Panc1 (cell line): ENCODE measurements at regions not wholly inside any gene's neighbourhood (a gene's known extent, or its start where the extent isn't known, plus 50 kb on each side); places are given as distances from the start of the nearest gene placed in this dataset.
"Not testable (repeated sequence)": the region's sequence is repeated elsewhere in the genome, so short reads cannot be mapped to it uniquely, and the experiment has no call there.

Source experiments
- POLR2AphosphoS5 ChIP-seq: IDR thresholded peaks from 2 replicates; pipeline ENCODE4 v1.6.1; 2012; ENCODE audit warnings: mild to moderate bottlenecking, low read depth, low read length, moderate library complexity
- SIN3A ChIP-seq: IDR thresholded peaks from 2 replicates; pipeline ENCODE4 v1.6.1; 2012; ENCODE audit warnings: low read depth, mild to moderate bottlenecking, low read length, moderate library complexity, borderline replicate concordance; ENCODE audit not compliant: insufficient read depth
- TCF7L2 ChIP-seq: IDR thresholded peaks from 2 replicates; pipeline ENCODE4 v1.6.1; 2011; ENCODE audit warnings: mild to moderate bottlenecking, low read depth, low read length, inconsistent platforms
- TF ChIP-seq, protein P1 (sequence below): fragments of 450-650 bp; IDR thresholded peaks from 2 replicates; pipeline ENCODE4 v1.5.1; 2017; ENCODE audit warnings: mild to moderate bottlenecking
- TF ChIP-seq, protein P2 (sequence below), 2 experiments: IDR thresholded peaks; 2 replicates each; pipeline ENCODE4 v1.6.1; 2011 to 2012; ENCODE audit warnings: low read depth in 2 of 2, control low read depth in 1 of 2, low read length in 1 of 2, mild to moderate bottlenecking in 1 of 2, moderate library complexity in 1 of 2; ENCODE audit not compliant: insufficient read depth in 1 of 2

GRCh38 chr16:21509437-21510086 lies 89.8 kb upstream of the METTL9 start:
- TF ChIP-seq TCF7L2, POLR2AphosphoS5, SIN3A: not testable (repeated sequence)
- TF ChIP-seq, protein P1, sequence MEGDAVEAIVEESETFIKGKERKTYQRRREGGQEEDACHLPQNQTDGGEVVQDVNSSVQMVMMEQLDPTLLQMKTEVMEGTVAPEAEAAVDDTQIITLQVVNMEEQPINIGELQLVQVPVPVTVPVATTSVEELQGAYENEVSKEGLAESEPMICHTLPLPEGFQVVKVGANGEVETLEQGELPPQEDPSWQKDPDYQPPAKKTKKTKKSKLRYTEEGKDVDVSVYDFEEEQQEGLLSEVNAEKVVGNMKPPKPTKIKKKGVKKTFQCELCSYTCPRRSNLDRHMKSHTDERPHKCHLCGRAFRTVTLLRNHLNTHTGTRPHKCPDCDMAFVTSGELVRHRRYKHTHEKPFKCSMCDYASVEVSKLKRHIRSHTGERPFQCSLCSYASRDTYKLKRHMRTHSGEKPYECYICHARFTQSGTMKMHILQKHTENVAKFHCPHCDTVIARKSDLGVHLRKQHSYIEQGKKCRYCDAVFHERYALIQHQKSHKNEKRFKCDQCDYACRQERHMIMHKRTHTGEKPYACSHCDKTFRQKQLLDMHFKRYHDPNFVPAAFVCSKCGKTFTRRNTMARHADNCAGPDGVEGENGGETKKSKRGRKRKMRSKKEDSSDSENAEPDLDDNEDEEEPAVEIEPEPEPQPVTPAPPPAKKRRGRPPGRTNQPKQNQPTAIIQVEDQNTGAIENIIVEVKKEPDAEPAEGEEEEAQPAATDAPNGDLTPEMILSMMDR, result not testable (repeated sequence)
- TF ChIP-seq, protein P2, sequence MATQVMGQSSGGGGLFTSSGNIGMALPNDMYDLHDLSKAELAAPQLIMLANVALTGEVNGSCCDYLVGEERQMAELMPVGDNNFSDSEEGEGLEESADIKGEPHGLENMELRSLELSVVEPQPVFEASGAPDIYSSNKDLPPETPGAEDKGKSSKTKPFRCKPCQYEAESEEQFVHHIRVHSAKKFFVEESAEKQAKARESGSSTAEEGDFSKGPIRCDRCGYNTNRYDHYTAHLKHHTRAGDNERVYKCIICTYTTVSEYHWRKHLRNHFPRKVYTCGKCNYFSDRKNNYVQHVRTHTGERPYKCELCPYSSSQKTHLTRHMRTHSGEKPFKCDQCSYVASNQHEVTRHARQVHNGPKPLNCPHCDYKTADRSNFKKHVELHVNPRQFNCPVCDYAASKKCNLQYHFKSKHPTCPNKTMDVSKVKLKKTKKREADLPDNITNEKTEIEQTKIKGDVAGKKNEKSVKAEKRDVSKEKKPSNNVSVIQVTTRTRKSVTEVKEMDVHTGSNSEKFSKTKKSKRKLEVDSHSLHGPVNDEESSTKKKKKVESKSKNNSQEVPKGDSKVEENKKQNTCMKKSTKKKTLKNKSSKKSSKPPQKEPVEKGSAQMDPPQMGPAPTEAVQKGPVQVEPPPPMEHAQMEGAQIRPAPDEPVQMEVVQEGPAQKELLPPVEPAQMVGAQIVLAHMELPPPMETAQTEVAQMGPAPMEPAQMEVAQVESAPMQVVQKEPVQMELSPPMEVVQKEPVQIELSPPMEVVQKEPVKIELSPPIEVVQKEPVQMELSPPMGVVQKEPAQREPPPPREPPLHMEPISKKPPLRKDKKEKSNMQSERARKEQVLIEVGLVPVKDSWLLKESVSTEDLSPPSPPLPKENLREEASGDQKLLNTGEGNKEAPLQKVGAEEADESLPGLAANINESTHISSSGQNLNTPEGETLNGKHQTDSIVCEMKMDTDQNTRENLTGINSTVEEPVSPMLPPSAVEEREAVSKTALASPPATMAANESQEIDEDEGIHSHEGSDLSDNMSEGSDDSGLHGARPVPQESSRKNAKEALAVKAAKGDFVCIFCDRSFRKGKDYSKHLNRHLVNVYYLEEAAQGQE (IDR thresholded peaks at IDR 0.05; ENCODE audit: insufficient read depth in 1 of 2, low read depth in 2 of 2, low read length in 1 of 2), result not testable (repeated sequence)
